HCT116 (cell line): ENCODE measurements at regions not wholly inside any gene's neighbourhood (a gene's known extent, or its start where the extent isn't known, plus 50 kb on each side); places are given as distances from the start of the nearest gene placed in this dataset.

Experiments used
- ATAC-seq: fragments of 200-7000 bp; cut with Tn5 transposase; 2 replicates; pipeline ENCODE4 v1.9.1; 2020; ENCODE audit warnings: mild to moderate bottlenecking, moderate library complexity
- BruUV-seq: library from RNA; stranded (reverse); fragments of 400-500 nt; replicated peaks from 2 replicates; lab custom pipeline; 2021; lab: Mats Ljungman, UMichigan
- CTCF ChIA-PET: fragments of 300-600 bp; sonication (Branson Sonifier 250); formaldehyde crosslinking; loops from one replicate; lab custom pipeline; 2021; ENCODE audit warnings: antibody characterized with exemption; lab: Charles Lee
- POLR2A ChIA-PET: fragments of 300-600, 350-600 bp; sonication (Branson Sonifier 250); formaldehyde crosslinking; loops from one replicate; lab custom pipeline; 2021; ENCODE audit warnings: antibody characterized with exemption; lab: Charles Lee
- RAD21 ChIA-PET, 2 experiments: fragments of 300-600 bp; sonication (Branson Sonifier 250); formaldehyde crosslinking; loops; one replicate each; lab custom pipeline; 2023; ENCODE audit warnings: low total read pairs in 2 of 2; ENCODE audit not compliant: uncharacterized antibody in 2 of 2, unreplicated experiment in 2 of 2, low non-redundant PET in 1 of 2; lab: Charles Lee
- DNase-seq: peaks from one replicate; pipeline ENCODE4 v3.0.0-alpha.2; 2010; ENCODE audit warnings: low read depth, low spot score
- H2AFZ ChIP-seq: fragments of 200-600 bp; shearing (Covaris generic), sonication (generic); 2 replicates; pipeline ENCODE4 v1.6.1; 2017; ENCODE audit warnings: low read depth, mixed run types, mixed read lengths, antibody characterized with exemption, low read length; ENCODE audit not compliant: poor library complexity, severe bottlenecking
- H3K27ac ChIP-seq: 2 replicates; pipeline ENCODE4 v1.5.1; 2012; ENCODE audit warnings: low read depth, low read length
- H3K27me3 ChIP-seq: fragments of 200-600 bp; sonication (generic); 2 replicates; pipeline ENCODE4 v1.6.1; 2016; ENCODE audit warnings: mixed run types, low read length, mixed read lengths; ENCODE audit not compliant: insufficient read depth
- H3K36me3 ChIP-seq, 2 experiments: fragments of 200-500 bp in 1 of 2; fragments of 200-600 bp in 1 of 2; sonication (Bioruptor generic) in 1 of 2; sonication (generic) in 1 of 2; 2 replicates each; pipeline versions ENCODE4 v1.5.1 to v1.6.1; 2014 to 2016; ENCODE audit warnings: low read length in 2 of 2, inconsistent platforms in 1 of 2, mixed read lengths in 1 of 2, mixed run types in 1 of 2; ENCODE audit not compliant: insufficient read depth in 2 of 2, control insufficient read depth in 1 of 2
- H3K4me1 ChIP-seq, 2 experiments: fragments of 200-600 bp in 1 of 2; sonication (generic) in 1 of 2; 2 replicates each; pipeline versions ENCODE4 v1.5.1 to v1.6.1; 2012 to 2017; ENCODE audit warnings: low read length in 2 of 2, inconsistent platforms in 1 of 2, mild to moderate bottlenecking in 1 of 2, mixed read lengths in 1 of 2, mixed run types in 1 of 2, moderate library complexity in 1 of 2; ENCODE audit not compliant: insufficient read depth in 2 of 2, control insufficient read depth in 1 of 2
- H3K4me2 ChIP-seq: fragments of 200-600 bp; sonication (generic); 2 replicates; pipeline ENCODE4 v1.6.1; 2017; ENCODE audit warnings: mixed run types, low read length, mixed read lengths
- H3K4me3 ChIP-seq, 2 experiments: fragments of 200-600 bp in 1 of 2; sonication (generic) in 1 of 2; replicated peaks in 1 of 2; 2 replicates each; pipeline ENCODE4 v1.5.1; 2011 to 2016; ENCODE audit warnings: low read length in 2 of 2, control low read depth in 1 of 2, low read depth in 1 of 2, mild to moderate bottlenecking in 1 of 2, mixed read lengths in 1 of 2, mixed run types in 1 of 2
- H3K79me2 ChIP-seq: fragments of 200-600 bp; sonication (generic); 2 replicates; pipeline ENCODE4 v1.6.1; 2017; ENCODE audit warnings: mild to moderate bottlenecking, mixed run types, low read length, moderate library complexity, mixed read lengths; ENCODE audit not compliant: insufficient read depth
- H3K9ac ChIP-seq: fragments of 200-600 bp; sonication (generic); 2 replicates; pipeline ENCODE4 v1.6.1; 2016; ENCODE audit warnings: low read length, mixed read lengths
- H3K9me2 ChIP-seq: fragments of 200-600 bp; sonication (generic), shearing (Covaris generic); 2 replicates; pipeline ENCODE4 v1.6.1; 2017; ENCODE audit warnings: mixed run types, mild to moderate bottlenecking, moderate library complexity; ENCODE audit not compliant: insufficient read depth
- H3K9me3 ChIP-seq, 2 experiments: fragments of 200-500 bp in 1 of 2; fragments of 200-600 bp in 1 of 2; sonication (Bioruptor generic) in 1 of 2; sonication (generic) in 1 of 2; 2 replicates each; pipeline ENCODE4 v1.6.1; 2014 to 2017; ENCODE audit warnings: low read length in 2 of 2, mixed read lengths in 2 of 2, inconsistent platforms in 1 of 2, low read depth in 1 of 2, mild to moderate bottlenecking in 1 of 2, mixed run types in 1 of 2, moderate library complexity in 1 of 2; ENCODE audit not compliant: control insufficient read depth in 1 of 2, insufficient read depth in 1 of 2
- H4K20me1 ChIP-seq: fragments of 200-600 bp; sonication (generic), shearing (Covaris generic); 2 replicates; pipeline ENCODE4 v1.6.1; 2017; ENCODE audit warnings: mixed run types, mild to moderate bottlenecking, moderate library complexity; ENCODE audit not compliant: insufficient read depth
- EGR1 ChIP-seq: IDR thresholded peaks from 2 replicates; pipeline ENCODE4 v1.6.1; 2012; ENCODE audit warnings: low read depth
- EZH2phosphoT487 ChIP-seq: fragments of 200-600 bp; IDR thresholded peaks from 2 replicates; pipeline ENCODE4 v1.6.1; 2018; ENCODE audit warnings: antibody characterized with exemption, borderline replicate concordance
- intact Hi-C: fragments of 100-400 bp; cut with micrococcal nuclease; formaldehyde crosslinking; loops from 2 replicates; pipeline ENCODE4 v1.10.0; 2022
- TF ChIP-seq, protein P1 (sequence below): IDR thresholded peaks from 2 replicates; pipeline ENCODE4 v1.6.1; 2011; ENCODE audit warnings: mild to moderate bottlenecking, low read length, moderate library complexity; ENCODE audit not compliant: insufficient replicate concordance; ENCODE audit errors: extremely low read depth
- TF ChIP-seq, protein P2 (sequence below), 3 experiments: fragments of 200-600 bp in 1 of 3; sonication (generic) in 1 of 3; IDR thresholded peaks in 2 of 3; conservative IDR thresholded peaks in 1 of 3; 2 replicates each; pipeline ENCODE4 v1.5.1; 2012 to 2017; ENCODE audit warnings: low read depth in 2 of 3, low read length in 2 of 3, antibody characterized with exemption in 1 of 3, borderline replicate concordance in 1 of 3, control low read depth in 1 of 3, mild to moderate bottlenecking in 1 of 3, mixed read lengths in 1 of 3, mixed run types in 1 of 3, moderate library complexity in 1 of 3; ENCODE audit not compliant: insufficient read depth in 1 of 3

- peak overlapping the region; percentile 82 for H3K4me2 ChIP-seq
- ChIA-PET RAD21 (no interaction called here), CTCF (interaction anchor here (1.5 kb wide), 1 partner anchor 9 kb away, joined by 3 read pairs; no protein-coding TSS in a partner anchor), POLR2A (no interaction called here)
- H3K9me2 ChIP-seq: no peaks in the 10 kb centered on the region
- no peaks in the 10 kb centered on the region for H4K20me1 ChIP-seq
- H3K4me1 ChIP-seq: peaks cover 24 to 58% of the 10 kb centered on the region in 2 experiments
- no peak overlapping the region for H2AFZ ChIP-seq
- peak overlapping the region; percentile 85 for H3K27ac ChIP-seq
- H3K36me3 ChIP-seq: peaks cover 0 to 5% of the 10 kb centered on the region in 2 experiments; a peak in 1 of 4 replicates
- DNase-seq: no peak
- H3K4me3 ChIP-seq: peak overlapping the region; percentile 6 to 43; a peak in 3 of 4 replicates
- no peaks in the 10 kb centered on the region for H3K27me3 ChIP-seq
- peak overlapping the region; percentile 77 for H3K9ac ChIP-seq
- intact Hi-C loops: no loop called here
- H3K79me2 ChIP-seq: no peaks in the 10 kb centered on the region
- peak; percentile 10; the same call in 1 of the 2 replicates for ATAC-seq
- TF ChIP-seq, protein P1, sequence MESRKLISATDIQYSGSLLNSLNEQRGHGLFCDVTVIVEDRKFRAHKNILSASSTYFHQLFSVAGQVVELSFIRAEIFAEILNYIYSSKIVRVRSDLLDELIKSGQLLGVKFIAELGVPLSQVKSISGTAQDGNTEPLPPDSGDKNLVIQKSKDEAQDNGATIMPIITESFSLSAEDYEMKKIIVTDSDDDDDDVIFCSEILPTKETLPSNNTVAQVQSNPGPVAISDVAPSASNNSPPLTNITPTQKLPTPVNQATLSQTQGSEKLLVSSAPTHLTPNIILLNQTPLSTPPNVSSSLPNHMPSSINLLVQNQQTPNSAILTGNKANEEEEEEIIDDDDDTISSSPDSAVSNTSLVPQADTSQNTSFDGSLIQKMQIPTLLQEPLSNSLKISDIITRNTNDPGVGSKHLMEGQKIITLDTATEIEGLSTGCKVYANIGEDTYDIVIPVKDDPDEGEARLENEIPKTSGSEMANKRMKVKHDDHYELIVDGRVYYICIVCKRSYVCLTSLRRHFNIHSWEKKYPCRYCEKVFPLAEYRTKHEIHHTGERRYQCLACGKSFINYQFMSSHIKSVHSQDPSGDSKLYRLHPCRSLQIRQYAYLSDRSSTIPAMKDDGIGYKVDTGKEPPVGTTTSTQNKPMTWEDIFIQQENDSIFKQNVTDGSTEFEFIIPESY: no peak
- TF ChIP-seq EZH2phosphoT487 (no peak), EGR1 (no peak)
- TF ChIP-seq, protein P2, sequence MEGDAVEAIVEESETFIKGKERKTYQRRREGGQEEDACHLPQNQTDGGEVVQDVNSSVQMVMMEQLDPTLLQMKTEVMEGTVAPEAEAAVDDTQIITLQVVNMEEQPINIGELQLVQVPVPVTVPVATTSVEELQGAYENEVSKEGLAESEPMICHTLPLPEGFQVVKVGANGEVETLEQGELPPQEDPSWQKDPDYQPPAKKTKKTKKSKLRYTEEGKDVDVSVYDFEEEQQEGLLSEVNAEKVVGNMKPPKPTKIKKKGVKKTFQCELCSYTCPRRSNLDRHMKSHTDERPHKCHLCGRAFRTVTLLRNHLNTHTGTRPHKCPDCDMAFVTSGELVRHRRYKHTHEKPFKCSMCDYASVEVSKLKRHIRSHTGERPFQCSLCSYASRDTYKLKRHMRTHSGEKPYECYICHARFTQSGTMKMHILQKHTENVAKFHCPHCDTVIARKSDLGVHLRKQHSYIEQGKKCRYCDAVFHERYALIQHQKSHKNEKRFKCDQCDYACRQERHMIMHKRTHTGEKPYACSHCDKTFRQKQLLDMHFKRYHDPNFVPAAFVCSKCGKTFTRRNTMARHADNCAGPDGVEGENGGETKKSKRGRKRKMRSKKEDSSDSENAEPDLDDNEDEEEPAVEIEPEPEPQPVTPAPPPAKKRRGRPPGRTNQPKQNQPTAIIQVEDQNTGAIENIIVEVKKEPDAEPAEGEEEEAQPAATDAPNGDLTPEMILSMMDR (IDR thresholded peaks at IDR 0.05 in 2 of 3, conservative IDR thresholded peaks at IDR 0.05 in 1 of 3; ENCODE audit: borderline replicate concordance in 1 of 3, insufficient read depth in 1 of 3, low read depth in 2 of 3, low read length in 2 of 3): peak in 1 of 3 experiments; percentile 17; a peak in 1 of 6 replicates
- BruUV-seq: TSS peak; percentile 91
- peaks cover 0 to 15% of the 10 kb centered on the region in 2 experiments; a peak in 1 of 4 replicates for H3K9me3 ChIP-seq
Observed at GRCh38 chr14:97106166-97106565, 309.0 kb downstream of the VRK1 start.
